ENCODE measurements at regions not wholly inside any gene's neighbourhood (a gene's known extent, or its start where the extent isn't known, plus 50 kb on each side); places are given as distances from the start of the nearest gene placed in this dataset.

- TF ChIP-seq, protein P1, sequence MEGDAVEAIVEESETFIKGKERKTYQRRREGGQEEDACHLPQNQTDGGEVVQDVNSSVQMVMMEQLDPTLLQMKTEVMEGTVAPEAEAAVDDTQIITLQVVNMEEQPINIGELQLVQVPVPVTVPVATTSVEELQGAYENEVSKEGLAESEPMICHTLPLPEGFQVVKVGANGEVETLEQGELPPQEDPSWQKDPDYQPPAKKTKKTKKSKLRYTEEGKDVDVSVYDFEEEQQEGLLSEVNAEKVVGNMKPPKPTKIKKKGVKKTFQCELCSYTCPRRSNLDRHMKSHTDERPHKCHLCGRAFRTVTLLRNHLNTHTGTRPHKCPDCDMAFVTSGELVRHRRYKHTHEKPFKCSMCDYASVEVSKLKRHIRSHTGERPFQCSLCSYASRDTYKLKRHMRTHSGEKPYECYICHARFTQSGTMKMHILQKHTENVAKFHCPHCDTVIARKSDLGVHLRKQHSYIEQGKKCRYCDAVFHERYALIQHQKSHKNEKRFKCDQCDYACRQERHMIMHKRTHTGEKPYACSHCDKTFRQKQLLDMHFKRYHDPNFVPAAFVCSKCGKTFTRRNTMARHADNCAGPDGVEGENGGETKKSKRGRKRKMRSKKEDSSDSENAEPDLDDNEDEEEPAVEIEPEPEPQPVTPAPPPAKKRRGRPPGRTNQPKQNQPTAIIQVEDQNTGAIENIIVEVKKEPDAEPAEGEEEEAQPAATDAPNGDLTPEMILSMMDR (IDR thresholded peaks at IDR 0.05): no peak
- no peak for TF ChIP-seq POLR2A (IDR thresholded peaks at IDR 0.05)
Observed at GRCh38 chr4:128737098-128737513, 72.4 kb upstream of the JADE1 start.

All from lower leg skin (tissue), 3 donors.